Activated naive CD8-positive, alpha-beta T cell treated with anti-CD3 and anti-CD28 coated beads, Interleukin-2, amount 10 ng/mL, durations not matched to agents 7 days and 5 days (primary cell): ENCODE measurements at regions not wholly inside any gene's neighbourhood (a gene's known extent, or its start where the extent isn't known, plus 50 kb on each side); places are given as distances from the start of the nearest gene placed in this dataset.

Experiments used
- ATAC-seq: fragments of 150-1000 bp; cut with Tn5 transposase; one replicate; pipeline ENCODE4 v1.10.0; 2021; ENCODE audit warnings: low read depth, moderate library complexity
- POLR2A ChIA-PET: fragments of 350-600 bp; sonication (Branson Sonifier 250); formaldehyde crosslinking; loops from one replicate; lab custom pipeline; 2021; ENCODE audit warnings: antibody characterized with exemption; lab: Charles Lee
- DNase-seq: peaks from one replicate; pipeline ENCODE4 v3.0.0; 2021
- H3K27ac Mint-ChIP-seq: one replicate; pipeline ENCODE4 v1.8.0; 2022; ENCODE audit warnings: mild to moderate bottlenecking, mixed read lengths
- H3K27me3 Mint-ChIP-seq: one replicate; pipeline ENCODE4 v1.8.0; 2022; ENCODE audit warnings: mild to moderate bottlenecking, moderate library complexity, mixed read lengths
- H3K36me3 Mint-ChIP-seq: one replicate; pipeline ENCODE4 v1.8.0; 2021; ENCODE audit warnings: mild to moderate bottlenecking, mixed read lengths
- H3K4me1 Mint-ChIP-seq: one replicate; pipeline ENCODE4 v1.8.0; 2021; ENCODE audit warnings: mixed read lengths
- H3K4me3 Mint-ChIP-seq: one replicate; pipeline ENCODE4 v1.8.0; 2022; ENCODE audit warnings: mild to moderate bottlenecking, moderate library complexity, mixed read lengths
- H3K9me3 Mint-ChIP-seq: one replicate; pipeline ENCODE4 v1.8.0; 2021; ENCODE audit warnings: mixed read lengths

DNA sequence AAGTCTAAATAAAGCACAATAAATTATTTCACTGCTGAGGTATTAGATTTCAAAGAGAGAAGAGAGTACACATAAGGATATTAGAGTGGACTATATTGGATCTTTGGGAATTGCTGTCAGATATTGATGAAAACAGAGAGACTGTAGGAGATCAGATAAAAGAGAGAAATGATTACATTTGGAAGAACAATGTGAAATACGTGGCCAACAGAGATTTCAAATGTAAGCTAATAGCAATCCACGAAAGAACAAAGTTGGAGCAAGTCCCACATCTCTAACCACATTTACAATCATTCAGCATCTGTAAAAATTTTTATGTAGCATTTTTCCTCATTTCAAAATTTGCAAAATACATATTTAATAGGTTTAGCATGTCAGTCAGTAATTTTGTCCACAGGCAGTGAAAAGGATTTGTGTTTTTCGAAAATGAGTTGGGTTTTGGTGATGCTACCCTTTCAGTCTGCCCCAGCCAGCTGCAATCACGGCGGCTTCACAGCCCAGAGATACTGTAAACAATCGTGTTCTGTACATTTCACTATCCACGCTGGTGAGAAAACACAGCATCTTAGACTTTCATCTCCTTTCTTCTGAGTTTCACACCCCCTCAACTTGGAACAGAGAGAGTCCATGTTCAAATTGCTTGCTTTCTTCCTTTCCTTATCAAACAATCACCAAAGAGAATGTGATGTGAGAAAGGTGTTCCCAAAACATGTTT, 209.1 kb upstream of the LYPLAL1 start:
- Mint-ChIP-seq H3K4me1 (no peaks in the 10 kb centered on the region), H3K27me3 (no peaks in the 10 kb centered on the region), H3K36me3 (no peaks in the 10 kb centered on the region), H3K9me3 (no peaks in the 10 kb centered on the region), H3K27ac (no peak overlapping the region), H3K4me3 (no peak overlapping the region)
- no peak for ATAC-seq
- POLR2A ChIA-PET: no interaction called here
- no peak for DNase-seq

DNA sequence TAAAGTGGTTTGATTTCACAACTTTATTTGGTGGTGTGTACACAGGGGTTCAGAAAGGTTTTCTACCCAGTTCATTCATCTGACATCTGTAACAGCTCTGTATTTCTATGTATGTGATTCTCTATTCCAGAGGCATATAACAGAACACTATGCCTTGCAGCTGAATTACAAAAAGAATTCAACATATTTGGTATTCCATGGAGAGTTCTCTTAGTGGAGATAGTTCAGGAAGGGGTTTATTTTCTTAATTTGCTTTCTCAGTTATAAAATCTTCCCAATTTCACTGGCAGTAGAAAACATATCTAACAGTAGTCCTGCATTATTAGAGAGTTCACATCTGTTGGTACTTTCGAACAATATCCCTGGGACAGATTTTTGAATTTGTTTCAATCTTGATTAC, 207.9 kb upstream of the LYPLAL1 start:
- Mint-ChIP-seq H3K27ac (no peak overlapping the region), H3K4me3 (no peak overlapping the region), H3K4me1 (no peaks in the 10 kb centered on the region), H3K36me3 (no peaks in the 10 kb centered on the region), H3K9me3 (no peaks in the 10 kb centered on the region), H3K27me3 (no peaks in the 10 kb centered on the region)
- DNase-seq (no peak), ATAC-seq (no peak)
- POLR2A ChIA-PET: no interaction called here

GRCh38 chr1:218967254-218967653, 206.4 kb upstream of the LYPLAL1 start:
- no peak overlapping the region for H3K27ac Mint-ChIP-seq
- POLR2A ChIA-PET: no interaction called here

GRCh38 chr1:218967836-218968235, 205.8 kb upstream of the LYPLAL1 start:
- no peaks in the 10 kb centered on the region for H3K36me3 Mint-ChIP-seq
- H3K27me3 Mint-ChIP-seq: no peaks in the 10 kb centered on the region
- DNase-seq (no peak), ATAC-seq (no peak)
- POLR2A ChIA-PET: no interaction called here
- H3K27ac Mint-ChIP-seq: no peak overlapping the region
- no peaks in the 10 kb centered on the region for H3K4me1 Mint-ChIP-seq
- H3K9me3 Mint-ChIP-seq: no peaks in the 10 kb centered on the region
- H3K4me3 Mint-ChIP-seq: no peak overlapping the region

More at GRCh38 chr1:218967254-218967653, 206.4 kb upstream of the LYPLAL1 start:
- no peak for DNase-seq
- Mint-ChIP-seq H3K9me3 (no peaks in the 10 kb centered on the region), H3K27me3 (no peaks in the 10 kb centered on the region), H3K36me3 (no peaks in the 10 kb centered on the region), H3K4me1 (no peaks in the 10 kb centered on the region), H3K4me3 (no peak overlapping the region)
- ATAC-seq: no peak

GRCh38 chr1:218969006-218969405, 204.7 kb upstream of the LYPLAL1 start:
- no peaks in the 10 kb centered on the region for H3K4me1 Mint-ChIP-seq
- H3K9me3 Mint-ChIP-seq: no peaks in the 10 kb centered on the region
- no peak overlapping the region for H3K4me3 Mint-ChIP-seq
- H3K27ac Mint-ChIP-seq: no peak overlapping the region
- no peaks in the 10 kb centered on the region for H3K36me3 Mint-ChIP-seq
- no peaks in the 10 kb centered on the region for H3K27me3 Mint-ChIP-seq
- ATAC-seq (no peak), DNase-seq (no peak)
- POLR2A ChIA-PET: no interaction called here

DNA sequence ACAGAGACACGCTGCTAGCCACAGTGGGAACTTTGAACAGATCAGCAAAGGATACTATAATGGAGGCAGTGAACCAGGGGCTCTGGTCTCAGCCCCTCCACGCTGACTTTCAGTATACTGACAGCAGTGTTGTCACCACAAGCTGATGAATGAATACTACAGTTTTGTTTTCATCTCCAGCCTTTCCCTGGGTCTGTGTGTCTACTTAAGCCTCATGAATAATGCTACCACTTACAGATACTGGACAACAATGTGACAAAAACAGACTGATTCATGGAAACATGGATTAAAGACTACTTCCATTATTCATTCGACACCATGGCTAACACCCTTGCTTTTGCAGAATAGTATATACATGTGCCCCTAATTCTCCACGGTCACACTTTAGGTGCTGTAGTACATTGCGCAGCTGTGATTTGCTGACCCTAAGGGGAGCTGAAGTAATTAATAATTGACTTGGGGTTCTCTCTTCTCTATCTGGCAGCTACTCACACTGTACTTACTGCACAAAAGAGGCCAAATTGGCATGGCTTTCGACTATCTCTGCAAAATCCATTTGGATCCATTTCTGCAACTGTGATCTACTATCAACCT, 203.2 kb upstream of the LYPLAL1 start:
- H3K4me3 Mint-ChIP-seq: no peak overlapping the region
- no peak overlapping the region for H3K27ac Mint-ChIP-seq

GRCh38 chr1:218971156-218971555, 202.5 kb upstream of the LYPLAL1 start:
- no peak for ATAC-seq
- Mint-ChIP-seq H3K27me3 (no peaks in the 10 kb centered on the region), H3K9me3 (no peaks in the 10 kb centered on the region), H3K36me3 (no peaks in the 10 kb centered on the region), H3K27ac (no peak overlapping the region), H3K4me3 (no peak overlapping the region), H3K4me1 (no peaks in the 10 kb centered on the region)
- no peak for DNase-seq
- POLR2A ChIA-PET: no interaction called here

More for the DNA sequence above, 203.2 kb upstream of the LYPLAL1 start:
- DNase-seq: no peak
- H3K9me3 Mint-ChIP-seq: no peaks in the 10 kb centered on the region
- POLR2A ChIA-PET: no interaction called here
- no peaks in the 10 kb centered on the region for H3K27me3 Mint-ChIP-seq
- ATAC-seq: no peak
- H3K4me1 Mint-ChIP-seq: no peaks in the 10 kb centered on the region
- H3K36me3 Mint-ChIP-seq: no peaks in the 10 kb centered on the region

DNA sequence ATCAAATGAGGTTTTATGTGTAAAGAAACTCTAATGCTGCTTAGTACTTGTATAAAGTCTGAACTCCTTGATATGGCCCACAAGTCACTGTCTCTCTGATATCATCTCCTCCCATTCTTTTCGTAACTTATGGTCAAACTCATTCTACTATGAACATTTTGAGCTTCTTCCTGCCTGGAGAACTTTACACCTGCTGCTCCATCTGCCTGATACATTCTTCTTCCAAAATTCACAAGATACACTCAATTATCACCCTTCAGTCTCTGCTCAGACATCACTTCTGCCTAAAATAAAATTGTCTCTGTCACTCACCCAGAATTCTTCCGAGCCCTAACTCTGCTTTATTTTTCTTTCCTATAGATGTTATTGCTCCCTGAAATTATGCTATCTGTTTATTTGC, 192.8 kb upstream of the LYPLAL1 start:
- no peaks in the 10 kb centered on the region for H3K36me3 Mint-ChIP-seq
- ATAC-seq (no peak), DNase-seq (no peak)
- H3K9me3 Mint-ChIP-seq: no peaks in the 10 kb centered on the region
- H3K4me3 Mint-ChIP-seq: no peak overlapping the region
- H3K27me3 Mint-ChIP-seq: no peaks in the 10 kb centered on the region
- no peaks in the 10 kb centered on the region for H3K4me1 Mint-ChIP-seq
- H3K27ac Mint-ChIP-seq: no peak overlapping the region
- POLR2A ChIA-PET: no interaction called here

GRCh38 chr1:218982482-218982881, 191.2 kb upstream of the LYPLAL1 start:
- POLR2A ChIA-PET: no interaction called here
- Mint-ChIP-seq H3K27me3 (no peaks in the 10 kb centered on the region), H3K27ac (no peak overlapping the region), H3K36me3 (no peaks in the 10 kb centered on the region), H3K9me3 (no peaks in the 10 kb centered on the region), H3K4me1 (no peaks in the 10 kb centered on the region), H3K4me3 (no peak overlapping the region)
- ATAC-seq (no peak), DNase-seq (no peak)

DNA sequence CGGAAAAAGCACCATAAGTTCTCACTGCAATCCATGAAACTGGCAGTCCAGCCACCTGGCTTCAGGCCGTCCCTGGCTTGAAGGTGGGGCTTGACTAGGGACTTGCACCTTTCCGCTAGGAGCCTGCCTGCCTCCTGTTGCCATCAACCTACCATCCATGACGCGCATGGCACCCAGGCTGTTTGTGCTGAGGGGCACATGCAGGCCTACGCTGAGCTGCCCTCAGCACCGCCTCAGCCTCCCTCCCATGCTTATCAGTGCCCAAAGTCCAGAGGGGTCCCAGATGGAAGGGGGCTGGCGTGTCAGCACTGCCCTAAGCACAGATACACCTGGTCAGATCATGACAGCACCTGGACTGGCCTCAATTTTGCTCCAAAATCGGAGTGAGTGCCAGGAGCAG, 190.2 kb upstream of the LYPLAL1 start:
- no peaks in the 10 kb centered on the region for H3K27me3 Mint-ChIP-seq
- DNase-seq: no peak
- POLR2A ChIA-PET: no interaction called here
- no peaks in the 10 kb centered on the region for H3K4me1 Mint-ChIP-seq
- H3K27ac Mint-ChIP-seq: no peak overlapping the region
- H3K9me3 Mint-ChIP-seq: no peaks in the 10 kb centered on the region
- no peak for ATAC-seq
- H3K36me3 Mint-ChIP-seq: no peaks in the 10 kb centered on the region
- H3K4me3 Mint-ChIP-seq: no peak overlapping the region

DNA sequence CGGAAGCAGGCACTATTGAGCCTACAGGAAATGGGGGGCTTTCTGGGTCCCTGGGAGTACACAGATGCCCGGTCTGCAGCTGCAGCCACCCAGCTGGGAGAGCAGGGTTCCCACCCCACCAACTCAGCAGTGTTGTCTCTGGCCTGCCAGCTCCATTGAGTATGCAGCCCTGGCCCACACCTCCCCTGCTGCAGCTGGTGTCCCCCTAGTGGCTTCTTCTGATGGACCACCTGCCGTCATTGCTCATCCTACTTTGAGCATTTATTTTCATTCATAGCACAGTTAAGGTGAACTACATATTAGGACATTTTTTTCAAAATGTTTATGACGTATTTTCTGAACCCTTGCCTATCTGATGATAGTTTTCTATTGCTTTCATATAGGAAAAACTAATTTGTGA, 189.8 kb upstream of the LYPLAL1 start:
- POLR2A ChIA-PET: no interaction called here
- Mint-ChIP-seq H3K36me3 (no peaks in the 10 kb centered on the region), H3K27ac (no peak overlapping the region), H3K27me3 (no peaks in the 10 kb centered on the region), H3K4me1 (no peaks in the 10 kb centered on the region), H3K9me3 (no peaks in the 10 kb centered on the region), H3K4me3 (no peak overlapping the region)
- DNase-seq (no peak), ATAC-seq (no peak)

- Mint-ChIP-seq H3K27me3 (no peaks in the 10 kb centered on the region), H3K4me1 (no peaks in the 10 kb centered on the region), H3K4me3 (no peak overlapping the region), H3K36me3 (no peaks in the 10 kb centered on the region), H3K9me3 (no peaks in the 10 kb centered on the region), H3K27ac (no peak overlapping the region)
- ATAC-seq: no peak
- no peak for DNase-seq
- POLR2A ChIA-PET: no interaction called here
These were observed 188.2 kb upstream of the LYPLAL1 start for GRCh38 chr1:218985424-218985984.

- ATAC-seq (no peak), DNase-seq (no peak)
- H3K36me3 Mint-ChIP-seq: no peaks in the 10 kb centered on the region
- no peak overlapping the region for H3K27ac Mint-ChIP-seq
- H3K9me3 Mint-ChIP-seq: no peaks in the 10 kb centered on the region
- no peak overlapping the region for H3K4me3 Mint-ChIP-seq
- POLR2A ChIA-PET: no interaction called here
- no peaks in the 10 kb centered on the region for H3K4me1 Mint-ChIP-seq
- no peaks in the 10 kb centered on the region for H3K27me3 Mint-ChIP-seq
These were observed 186.9 kb upstream of the LYPLAL1 start for GRCh38 chr1:218986816-218987215.

- Mint-ChIP-seq H3K4me3 (no peak overlapping the region), H3K4me1 (no peaks in the 10 kb centered on the region), H3K9me3 (no peaks in the 10 kb centered on the region), H3K27me3 (no peaks in the 10 kb centered on the region), H3K36me3 (no peaks in the 10 kb centered on the region), H3K27ac (no peak overlapping the region)
- DNase-seq (no peak), ATAC-seq (no peak)
- POLR2A ChIA-PET: no interaction called here
These were observed 183.7 kb upstream of the LYPLAL1 start for GRCh38 chr1:218990019-218990418.
